ENCODE measurements at regions not wholly inside any gene's neighbourhood (a gene's known extent, or its start where the extent isn't known, plus 50 kb on each side); places are given as distances from the start of the nearest gene placed in this dataset.

- no peak for TF ChIP-seq CTCF (IDR thresholded peaks at IDR 0.05)
- TF ChIP-seq POLR2A (IDR thresholded peaks at IDR 0.05) = no peak
- no peak for TF ChIP-seq EP300 (IDR thresholded peaks at IDR 0.05)
- TF ChIP-seq POLR2AphosphoS5 (IDR thresholded peaks at IDR 0.05) = no peak
These were observed 354.2 kb upstream of the BCHE start for GRCh38 chr3:166191411-166191810.

Measured in gastroesophageal sphincter (tissue), 3 donors.